ENCODE measurements at regions not wholly inside any gene's neighbourhood (a gene's known extent, or its start where the extent isn't known, plus 50 kb on each side); places are given as distances from the start of the nearest gene placed in this dataset.
"Not testable (repeated sequence)": the region's sequence is repeated elsewhere in the genome, so short reads cannot be mapped to it uniquely, and the experiment has no call there.

DNA sequence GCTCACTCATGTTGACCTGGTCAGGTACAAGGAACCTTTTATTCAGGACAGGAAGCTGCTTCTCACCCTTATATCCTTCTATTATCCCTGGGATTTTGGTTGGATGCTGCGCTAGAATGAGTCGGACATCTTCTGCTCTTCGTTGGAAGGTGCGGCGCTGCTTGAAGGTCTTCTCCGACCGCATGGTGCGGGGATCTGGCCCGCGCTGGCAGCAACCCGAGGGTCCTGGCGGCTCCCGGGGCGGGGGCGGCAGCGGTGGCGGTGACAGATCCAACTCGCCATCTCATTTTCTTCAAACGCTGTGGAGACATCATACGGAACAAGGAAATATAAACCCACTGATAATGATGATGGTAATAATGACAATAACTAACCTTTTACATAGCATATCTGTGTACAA lies 126.3 kb downstream of the ATXN7L3B start:
- no peak for TF ChIP-seq POLR2A (IDR thresholded peaks at IDR 0.05)
- TF ChIP-seq, protein P1, sequence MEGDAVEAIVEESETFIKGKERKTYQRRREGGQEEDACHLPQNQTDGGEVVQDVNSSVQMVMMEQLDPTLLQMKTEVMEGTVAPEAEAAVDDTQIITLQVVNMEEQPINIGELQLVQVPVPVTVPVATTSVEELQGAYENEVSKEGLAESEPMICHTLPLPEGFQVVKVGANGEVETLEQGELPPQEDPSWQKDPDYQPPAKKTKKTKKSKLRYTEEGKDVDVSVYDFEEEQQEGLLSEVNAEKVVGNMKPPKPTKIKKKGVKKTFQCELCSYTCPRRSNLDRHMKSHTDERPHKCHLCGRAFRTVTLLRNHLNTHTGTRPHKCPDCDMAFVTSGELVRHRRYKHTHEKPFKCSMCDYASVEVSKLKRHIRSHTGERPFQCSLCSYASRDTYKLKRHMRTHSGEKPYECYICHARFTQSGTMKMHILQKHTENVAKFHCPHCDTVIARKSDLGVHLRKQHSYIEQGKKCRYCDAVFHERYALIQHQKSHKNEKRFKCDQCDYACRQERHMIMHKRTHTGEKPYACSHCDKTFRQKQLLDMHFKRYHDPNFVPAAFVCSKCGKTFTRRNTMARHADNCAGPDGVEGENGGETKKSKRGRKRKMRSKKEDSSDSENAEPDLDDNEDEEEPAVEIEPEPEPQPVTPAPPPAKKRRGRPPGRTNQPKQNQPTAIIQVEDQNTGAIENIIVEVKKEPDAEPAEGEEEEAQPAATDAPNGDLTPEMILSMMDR (IDR thresholded peaks at IDR 0.05 in 4 of 5, conservative IDR thresholded peaks at IDR 0.05 in 1 of 5) = no peak
- H3K27me3 ChIP-seq = no peaks in the 10 kb centered on the region
- H3K9me3 ChIP-seq = no peaks in the 10 kb centered on the region
- ATAC-seq (no peak), DNase-seq (no peak)
- H3K4me1 ChIP-seq = no peaks in the 10 kb centered on the region
- in situ Hi-C loops (cut with MboI; ENCODE audit: low sequenced_read_pairs in 4 of 4) (no loop called here), intact Hi-C loops (cut with DNase I; ENCODE audit: low total_unique reads) (no loop called here)
- H3K36me3 ChIP-seq = no peaks in the 10 kb centered on the region
- no peak overlapping the region for H3K27ac ChIP-seq
- no peak overlapping the region for H3K4me3 ChIP-seq

DNA sequence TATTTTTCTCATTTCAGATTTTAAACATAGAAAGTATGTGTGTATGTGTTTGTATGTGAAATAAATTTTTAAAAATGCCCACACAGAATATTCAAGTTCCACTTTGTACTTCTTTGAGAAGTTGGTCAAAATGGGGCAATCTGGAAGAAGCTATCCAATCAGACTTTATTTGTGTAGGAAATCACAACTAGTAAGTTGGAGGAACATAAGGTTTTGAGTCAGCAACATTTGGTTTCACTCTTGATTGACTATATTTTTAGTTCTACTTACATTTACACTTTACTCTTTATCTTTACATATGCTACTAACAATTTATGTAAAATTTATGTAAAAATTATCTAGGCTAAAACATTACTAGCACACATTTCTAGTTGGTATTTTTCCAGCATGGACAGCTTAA lies 128.1 kb downstream of the ATXN7L3B start:
- no peak for TF ChIP-seq POLR2A (IDR thresholded peaks at IDR 0.05)
- TF ChIP-seq, protein P1 (IDR thresholded peaks at IDR 0.05 in 4 of 5, conservative IDR thresholded peaks at IDR 0.05 in 1 of 5) = no peak
- ATAC-seq = no peak
- Histone ChIP-seq H3K27ac (no peak overlapping the region), H3K4me3 (no peak overlapping the region), H3K9me3 (no peaks in the 10 kb centered on the region), H3K36me3 (no peaks in the 10 kb centered on the region), H3K27me3 (no peaks in the 10 kb centered on the region), H3K4me1 (no peaks in the 10 kb centered on the region)
- no peak for DNase-seq
- in situ Hi-C loops (cut with MboI; ENCODE audit: low sequenced_read_pairs in 4 of 4) = no loop called here
- intact Hi-C loops (cut with DNase I; ENCODE audit: low total_unique reads) = no loop called here

DNA sequence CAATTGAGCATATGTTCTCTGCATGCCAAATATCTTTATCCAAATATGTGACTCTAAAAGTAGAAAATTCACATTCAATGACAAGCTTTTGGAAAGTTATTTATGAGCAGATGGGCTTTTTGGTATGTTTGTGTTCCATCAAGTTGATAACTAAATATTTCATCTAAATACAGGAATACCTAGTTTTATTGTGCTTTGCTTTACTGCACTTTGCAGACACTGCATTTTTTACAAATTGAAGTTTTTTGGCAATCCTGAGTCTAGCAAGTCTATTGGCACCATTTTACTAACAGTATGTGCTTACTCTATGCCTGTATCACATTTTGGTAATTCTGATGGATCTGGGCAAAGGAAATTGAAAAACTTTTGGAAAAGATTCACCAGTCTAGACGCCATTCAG lies 133.8 kb downstream of the ATXN7L3B start:
- in situ Hi-C loops (cut with MboI; ENCODE audit: low sequenced_read_pairs in 4 of 4) (no loop called here), intact Hi-C loops (cut with DNase I; ENCODE audit: low total_unique reads) (no loop called here)
- Histone ChIP-seq H3K9me3 (no peaks in the 10 kb centered on the region), H3K4me3 (no peak overlapping the region), H3K4me1 (no peaks in the 10 kb centered on the region), H3K27ac (no peak overlapping the region), H3K27me3 (no peaks in the 10 kb centered on the region), H3K36me3 (no peaks in the 10 kb centered on the region)
- ATAC-seq (no peak), DNase-seq (no peak)
- no peak for TF ChIP-seq POLR2A (IDR thresholded peaks at IDR 0.05)
- TF ChIP-seq, protein P1 (IDR thresholded peaks at IDR 0.05 in 4 of 5, conservative IDR thresholded peaks at IDR 0.05 in 1 of 5) = no peak

DNA sequence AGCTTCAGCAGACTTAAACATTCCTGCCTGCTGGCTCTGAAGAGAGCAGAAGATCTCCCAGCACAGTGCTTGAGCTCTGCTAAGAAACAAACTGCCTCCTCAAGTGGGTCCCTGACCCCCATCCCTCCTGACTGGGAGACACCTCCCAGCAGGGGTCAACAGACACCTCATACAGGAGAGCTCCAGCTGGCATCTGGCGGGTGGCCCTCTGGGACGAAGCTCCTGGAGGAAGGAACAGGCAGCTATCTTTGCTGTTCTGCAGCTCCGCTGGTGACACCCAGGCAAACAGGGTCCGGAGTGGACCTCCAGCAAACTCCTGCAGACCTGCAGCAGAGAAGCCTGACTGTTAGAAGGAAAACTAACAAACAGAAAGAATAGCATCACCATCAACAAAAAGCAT lies 139.3 kb downstream of the ATXN7L3B start:
- H3K27ac ChIP-seq; intact Hi-C loops (cut with DNase I; ENCODE audit: low total_unique reads); ATAC-seq; H3K4me1 ChIP-seq; DNase-seq; H3K4me3 ChIP-seq; H3K27me3 ChIP-seq; H3K9me3 ChIP-seq; H3K36me3 ChIP-seq; in situ Hi-C loops (cut with MboI; ENCODE audit: low sequenced_read_pairs in 4 of 4): not testable (repeated sequence)

DNA sequence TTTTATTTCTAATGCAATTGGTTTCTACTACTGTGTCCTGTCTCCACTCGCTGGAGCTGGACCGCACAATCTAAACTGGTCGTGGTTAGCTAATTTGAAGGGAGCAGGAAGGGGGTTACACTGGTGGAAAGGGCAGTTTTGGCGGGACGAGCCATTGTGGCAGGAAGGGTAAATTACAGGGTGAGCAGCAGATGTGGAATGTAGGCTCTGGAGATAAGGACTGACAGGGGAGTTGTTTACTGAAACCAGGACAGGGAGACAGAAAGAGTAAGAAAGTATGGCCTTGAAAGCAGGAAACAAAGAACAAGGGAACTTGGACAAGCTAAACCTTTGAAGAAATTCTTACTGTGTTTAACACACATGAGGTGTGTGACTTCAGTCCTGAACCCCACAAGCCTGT lies 147.8 kb downstream of the ATXN7L3B start:
- TF ChIP-seq, protein P1 (IDR thresholded peaks at IDR 0.05 in 4 of 5, conservative IDR thresholded peaks at IDR 0.05 in 1 of 5) = no peak
- TF ChIP-seq POLR2A (IDR thresholded peaks at IDR 0.05) = no peak
- H3K36me3 ChIP-seq = no peaks in the 10 kb centered on the region
- intact Hi-C loops (cut with DNase I; ENCODE audit: low total_unique reads) (no loop called here), in situ Hi-C loops (cut with MboI; ENCODE audit: low sequenced_read_pairs in 4 of 4) (no loop called here)
- DNase-seq = no peak
- H3K4me1 ChIP-seq = no peaks in the 10 kb centered on the region
- H3K9me3 ChIP-seq = no peaks in the 10 kb centered on the region
- no peak overlapping the region for H3K4me3 ChIP-seq
- no peak overlapping the region for H3K27ac ChIP-seq
- ATAC-seq = no peak
- no peaks in the 10 kb centered on the region for H3K27me3 ChIP-seq

All from gastrocnemius medialis (tissue), 4 donors.